SH-SY5Y (cell line): ENCODE measurements at regions not wholly inside any gene's neighbourhood (a gene's known extent, or its start where the extent isn't known, plus 50 kb on each side); places are given as distances from the start of the nearest gene placed in this dataset.

ENCODE experiments used
- GATA2 ChIP-seq: IDR thresholded peaks from 2 replicates; pipeline ENCODE4 v1.6.1; 2011; ENCODE audit warnings: mild to moderate bottlenecking, low read depth, low read length
- GATA3 ChIP-seq: IDR thresholded peaks from 2 replicates; pipeline ENCODE4 v1.6.1; 2011; ENCODE audit warnings: low read depth, mild to moderate bottlenecking, low read length, moderate library complexity

DNA sequence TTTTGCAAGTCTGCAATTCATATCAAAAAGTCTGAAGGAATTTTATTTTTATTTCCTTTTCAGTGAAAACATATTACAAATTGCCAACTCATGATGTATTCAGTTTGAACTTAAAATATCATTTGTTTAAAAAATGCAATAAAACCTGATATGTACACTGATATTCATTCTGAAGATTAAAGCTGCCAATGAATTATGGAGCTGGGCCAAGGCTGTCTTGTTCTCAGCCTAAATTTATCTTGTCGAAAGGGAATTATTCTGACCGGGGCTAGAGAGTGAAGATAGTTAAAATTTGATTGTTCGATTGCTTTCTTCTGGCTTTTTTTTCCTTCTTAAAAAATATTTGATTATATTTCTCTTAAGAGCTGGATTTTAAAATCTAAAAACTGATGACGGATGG, 54.0 kb upstream of the RBFOX1 start:
- no peak for TF ChIP-seq GATA2
- TF ChIP-seq GATA3 = no peak
